ENCODE measurements at regions not wholly inside any gene's neighbourhood (a gene's known extent, or its start where the extent isn't known, plus 50 kb on each side); places are given as distances from the start of the nearest gene placed in this dataset.

DNA sequence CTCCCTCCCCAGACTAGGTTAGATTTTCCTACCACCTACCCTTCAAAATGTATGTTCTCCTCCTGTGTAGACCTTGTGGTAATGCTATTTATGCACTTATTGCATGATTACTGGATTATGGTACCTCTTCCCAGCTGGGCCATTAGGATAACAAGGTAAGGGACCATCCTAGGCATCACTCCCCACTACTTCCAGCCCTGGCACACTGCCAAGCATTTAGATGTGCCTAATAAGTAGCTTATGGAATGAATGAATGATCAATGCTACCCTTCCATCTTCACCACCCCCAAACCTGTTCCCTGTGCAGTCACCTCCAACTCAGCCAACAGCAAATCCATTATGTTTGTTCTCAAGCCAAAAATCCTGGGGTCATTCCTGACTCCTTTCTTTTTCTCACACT is 93.4 kb downstream of the C1QL2 start:
- no peak overlapping the region for H3K4me3 ChIP-seq (ENCODE audit: low read depth, low read length)
- TF ChIP-seq, protein P1, sequence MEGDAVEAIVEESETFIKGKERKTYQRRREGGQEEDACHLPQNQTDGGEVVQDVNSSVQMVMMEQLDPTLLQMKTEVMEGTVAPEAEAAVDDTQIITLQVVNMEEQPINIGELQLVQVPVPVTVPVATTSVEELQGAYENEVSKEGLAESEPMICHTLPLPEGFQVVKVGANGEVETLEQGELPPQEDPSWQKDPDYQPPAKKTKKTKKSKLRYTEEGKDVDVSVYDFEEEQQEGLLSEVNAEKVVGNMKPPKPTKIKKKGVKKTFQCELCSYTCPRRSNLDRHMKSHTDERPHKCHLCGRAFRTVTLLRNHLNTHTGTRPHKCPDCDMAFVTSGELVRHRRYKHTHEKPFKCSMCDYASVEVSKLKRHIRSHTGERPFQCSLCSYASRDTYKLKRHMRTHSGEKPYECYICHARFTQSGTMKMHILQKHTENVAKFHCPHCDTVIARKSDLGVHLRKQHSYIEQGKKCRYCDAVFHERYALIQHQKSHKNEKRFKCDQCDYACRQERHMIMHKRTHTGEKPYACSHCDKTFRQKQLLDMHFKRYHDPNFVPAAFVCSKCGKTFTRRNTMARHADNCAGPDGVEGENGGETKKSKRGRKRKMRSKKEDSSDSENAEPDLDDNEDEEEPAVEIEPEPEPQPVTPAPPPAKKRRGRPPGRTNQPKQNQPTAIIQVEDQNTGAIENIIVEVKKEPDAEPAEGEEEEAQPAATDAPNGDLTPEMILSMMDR (IDR thresholded peaks at IDR 0.05; ENCODE audit: insufficient read depth, low read depth, low read length): no peak
- no peak for DNase-seq (ENCODE audit: low read depth)

- no peak overlapping the region for H3K4me3 ChIP-seq (ENCODE audit: low read depth, low read length)
- no peak for DNase-seq (ENCODE audit: low read depth)
- TF ChIP-seq, protein P1 (IDR thresholded peaks at IDR 0.05; ENCODE audit: insufficient read depth, low read depth, low read length): no peak
These were observed 94.0 kb downstream of the C1QL2 start for GRCh38 chr2:119064567-119064966.

DNA sequence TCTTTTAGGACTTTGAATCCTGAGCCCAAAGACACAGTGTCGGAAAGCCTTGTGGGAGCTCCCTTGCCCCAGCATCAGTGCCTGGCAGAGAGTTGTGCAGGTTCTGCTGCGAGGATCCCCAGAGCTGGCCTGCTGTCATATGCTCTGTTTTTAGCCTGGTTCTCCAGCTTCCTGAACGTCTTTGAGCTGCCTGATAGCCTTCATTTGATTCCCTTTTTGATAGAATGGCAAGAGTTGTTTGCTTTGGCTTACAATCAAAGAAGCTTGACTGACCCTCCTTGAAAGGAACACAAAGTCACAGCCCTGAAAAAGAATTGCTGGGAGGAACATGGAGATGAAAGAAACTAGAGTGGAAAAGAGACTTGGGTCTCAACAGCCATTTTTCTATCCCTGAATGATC is 95.4 kb downstream of the C1QL2 start:
- TF ChIP-seq, protein P1 (IDR thresholded peaks at IDR 0.05; ENCODE audit: insufficient read depth, low read depth, low read length): no peak
- no peak for DNase-seq (ENCODE audit: low read depth)
- no peak overlapping the region for H3K4me3 ChIP-seq (ENCODE audit: low read depth, low read length)

DNA sequence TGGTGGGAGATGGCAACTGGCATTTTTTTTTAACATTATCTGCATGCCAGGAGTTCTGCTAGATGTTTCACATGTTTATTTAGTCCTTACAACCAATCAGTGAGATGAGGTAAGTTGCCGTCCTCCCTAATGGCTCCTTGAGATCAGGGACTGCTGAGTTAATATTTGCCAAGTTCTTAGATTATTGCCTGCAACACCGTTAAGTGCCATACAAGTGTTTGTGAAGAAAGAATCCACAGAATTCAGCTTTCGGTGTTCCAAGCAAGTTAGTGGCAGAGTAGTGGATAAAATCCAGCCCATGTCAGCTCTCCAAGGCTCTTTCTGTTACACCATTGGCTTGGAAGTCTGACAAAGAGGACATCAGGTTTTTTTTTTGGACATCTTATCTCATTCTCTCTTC is 95.9 kb downstream of the C1QL2 start:
- DNase-seq (ENCODE audit: low read depth): no peak
- TF ChIP-seq, protein P1 (IDR thresholded peaks at IDR 0.05; ENCODE audit: insufficient read depth, low read depth, low read length): no peak
- H3K4me3 ChIP-seq (ENCODE audit: low read depth, low read length): no peak overlapping the region

- no peak overlapping the region for H3K4me3 ChIP-seq (ENCODE audit: low read depth, low read length)
- DNase-seq (ENCODE audit: low read depth): no peak
- TF ChIP-seq, protein P1 (IDR thresholded peaks at IDR 0.05; ENCODE audit: insufficient read depth, low read depth, low read length): no peak
These were observed 96.4 kb downstream of the C1QL2 start for GRCh38 chr2:119062179-119062578.

- DNase-seq (ENCODE audit: low read depth): no peak
- H3K4me3 ChIP-seq (ENCODE audit: low read depth, low read length): no peak overlapping the region
- TF ChIP-seq, protein P1 (IDR thresholded peaks at IDR 0.05; ENCODE audit: insufficient read depth, low read depth, low read length): no peak
These were observed 98.6 kb downstream of the C1QL2 start for GRCh38 chr2:119059940-119060339.

DNA sequence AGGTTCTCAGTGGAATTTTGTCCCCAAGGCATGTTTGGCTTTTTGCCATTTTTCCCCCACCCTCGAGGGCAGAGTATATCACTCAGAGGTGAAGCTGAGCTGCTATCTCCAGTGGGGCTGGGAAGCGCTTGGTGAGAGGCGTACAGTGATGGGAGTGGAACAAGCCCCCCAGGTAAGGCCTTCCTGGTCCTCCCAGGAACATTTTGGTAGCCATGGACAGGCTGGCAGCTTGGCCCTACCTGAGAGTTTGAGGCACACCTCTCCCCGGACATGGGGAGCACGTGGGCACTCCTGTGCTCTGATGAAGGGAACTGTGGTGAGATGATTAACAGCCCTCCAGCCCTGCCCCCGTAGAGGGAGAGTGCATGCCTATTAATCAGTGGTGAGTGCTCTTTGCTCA is 99.3 kb downstream of the C1QL2 start:
- TF ChIP-seq, protein P1 (IDR thresholded peaks at IDR 0.05; ENCODE audit: insufficient read depth, low read depth, low read length): no peak
- DNase-seq (ENCODE audit: low read depth): no peak
- H3K4me3 ChIP-seq (ENCODE audit: low read depth, low read length): no peak overlapping the region

All from fibroblast of villous mesenchyme (primary cell).